ENCODE measurements at regions not wholly inside any gene's neighbourhood (a gene's known extent, or its start where the extent isn't known, plus 50 kb on each side); places are given as distances from the start of the nearest gene placed in this dataset.

- no peak overlapping the region for H3K4me3 Mint-ChIP-seq
- Histone ChIP-seq H4K8ac (replicated peaks; ENCODE audit: insufficient read length, low read depth, low read length) (no peak overlapping the region), H3K4me1 (ENCODE audit: insufficient read depth, low read length) (no peaks in the 10 kb centered on the region), H3K23me2 (ENCODE audit: insufficient read length, low read depth, low read length, poor library complexity, severe bottlenecking) (no peaks in the 10 kb centered on the region), H3K27ac (ENCODE audit: insufficient read length, low read depth, low read length) (no peak overlapping the region), H2BK15ac (ENCODE audit: low read depth, low read length) (no peak overlapping the region), H3K4ac (ENCODE audit: low read depth, low read length) (no peak overlapping the region), H3K79me1 (ENCODE audit: insufficient read depth, low read depth, low read length, poor library complexity, severe bottlenecking) (no peaks in the 10 kb centered on the region), H3K56ac (ENCODE audit: insufficient read length, low read depth, low read length) (no peak overlapping the region), H4K20me1 (ENCODE audit: control insufficient read depth, insufficient read depth, insufficient read length) (no peaks in the 10 kb centered on the region), H3K23ac (ENCODE audit: insufficient read length, low read depth, low read length) (no peak overlapping the region), H3K18ac (ENCODE audit: insufficient read length, low read depth, low read length) (no peak overlapping the region), H2BK12ac (ENCODE audit: insufficient read length, low read depth, low read length) (no peak overlapping the region), H4K91ac (ENCODE audit: insufficient read length, low read depth, low read length) (no peak overlapping the region), H3T11ph (ENCODE audit: low read length) (no peak overlapping the region), H3K27me3 (ENCODE audit: insufficient read depth, low read length) (no peaks in the 10 kb centered on the region), H2AFZ (ENCODE audit: low read length) (no peak overlapping the region), H3K14ac (ENCODE audit: insufficient read depth, low read length) (no peak overlapping the region), H2BK20ac (ENCODE audit: low read depth, low read length, poor library complexity, severe bottlenecking) (no peak overlapping the region), H3K9ac (ENCODE audit: extremely low read depth, insufficient read length, low read length) (no peak overlapping the region), H2BK5ac (ENCODE audit: insufficient read length, low read length) (no peak overlapping the region), H2BK120ac (ENCODE audit: low read depth, low read length, poor library complexity, severe bottlenecking) (no peak overlapping the region), H2AK5ac (ENCODE audit: insufficient read length, low read length) (no peak overlapping the region), H3K9me3 (ENCODE audit: control insufficient read depth, low read depth, low read length) (no peaks in the 10 kb centered on the region), H3K4me2 (ENCODE audit: insufficient read depth, insufficient read length, low read length) (no peak overlapping the region), H4K5ac (ENCODE audit: insufficient read length, low read depth, low read length) (no peak overlapping the region), H3K79me2 (ENCODE audit: insufficient read depth, low read length) (no peaks in the 10 kb centered on the region)
- no peaks in the 10 kb centered on the region for H3K4me1 Mint-ChIP-seq
- TF ChIP-seq CTCF (conservative IDR thresholded peaks at IDR 0.05), result no peak
- H3K27me3 Mint-ChIP-seq (ENCODE audit: low read depth), result peaks cover 8% of the 10 kb centered on the region
- peaks cover 6 to 15% of the 10 kb centered on the region in 2 experiments; a peak in 4 of 5 replicates for H3K9me3 Mint-ChIP-seq
- WGBS (ENCODE audit: extremely low coverage, insufficient read length, low lambda C conversion rate), result no CpG with 5 or more reads among the region's 3 CpGs
- no peak overlapping the region for H3K27ac Mint-ChIP-seq
- DNase-seq, result no peak
- no peaks in the 10 kb centered on the region for H3K36me3 Mint-ChIP-seq (ENCODE audit: insufficient read depth in 1 of 3, low read depth in 3 of 3)
These were observed 104.8 kb upstream of the CXCL13 start for GRCh38 chr4:77500801-77501200.
